ENCODE measurements at regions not wholly inside any gene's neighbourhood (a gene's known extent, or its start where the extent isn't known, plus 50 kb on each side); places are given as distances from the start of the nearest gene placed in this dataset.

GRCh38 chr7:18103436-18104218 is 76.0 kb upstream of the PRPS1L1 start:
- H3K27ac ChIP-seq, result no peak overlapping the region
- TF ChIP-seq CTCF (IDR thresholded peaks at IDR 0.05) (no peak), ZFX (IDR thresholded peaks at IDR 0.05; ENCODE audit: borderline replicate concordance) (no peak)

- H3K27ac ChIP-seq, result no peak overlapping the region
Measured at GRCh38 chr7:18109762-18110161, 82.1 kb upstream of the PRPS1L1 start.

GRCh38 chr7:18116661-18117060 is 89.0 kb upstream of the PRPS1L1 start:
- H3K27ac ChIP-seq, result no peak overlapping the region
- TF ChIP-seq ZFX (IDR thresholded peaks at IDR 0.05; ENCODE audit: borderline replicate concordance) (no peak), CTCF (IDR thresholded peaks at IDR 0.05) (no peak)

More at GRCh38 chr7:18109762-18110161, 82.1 kb upstream of the PRPS1L1 start:
- TF ChIP-seq ZFX (IDR thresholded peaks at IDR 0.05; ENCODE audit: borderline replicate concordance), result no peak
- no peak for TF ChIP-seq CTCF (IDR thresholded peaks at IDR 0.05)

GRCh38 chr7:18117482-18117881 is 89.8 kb upstream of the PRPS1L1 start:
- TF ChIP-seq ZFX (IDR thresholded peaks at IDR 0.05; ENCODE audit: borderline replicate concordance), result no peak
- no peak for TF ChIP-seq CTCF (IDR thresholded peaks at IDR 0.05)
- H3K27ac ChIP-seq, result no peak overlapping the region

- peak; percentile 44 for TF ChIP-seq CTCF (IDR thresholded peaks at IDR 0.05)
- TF ChIP-seq ZFX (IDR thresholded peaks at IDR 0.05; ENCODE audit: borderline replicate concordance), result no peak
- no peak overlapping the region for H3K27ac ChIP-seq
Measured at GRCh38 chr7:18119985-18120384, 92.3 kb upstream of the PRPS1L1 start.

GRCh38 chr7:18123508-18124239 is 96.0 kb upstream of the PRPS1L1 start:
- no peak for TF ChIP-seq CTCF (IDR thresholded peaks at IDR 0.05)
- TF ChIP-seq ZFX (IDR thresholded peaks at IDR 0.05; ENCODE audit: borderline replicate concordance), result no peak
- no peak overlapping the region for H3K27ac ChIP-seq

GRCh38 chr7:18125476-18125875 is 97.8 kb upstream of the PRPS1L1 start:
- TF ChIP-seq ZFX (IDR thresholded peaks at IDR 0.05; ENCODE audit: borderline replicate concordance) (no peak), CTCF (IDR thresholded peaks at IDR 0.05) (no peak)
- H3K27ac ChIP-seq, result no peak overlapping the region

Data from 22Rv1 (cell line).